Testis (tissue), 2 donors: ENCODE measurements at regions not wholly inside any gene's neighbourhood (a gene's known extent, or its start where the extent isn't known, plus 50 kb on each side); places are given as distances from the start of the nearest gene placed in this dataset.

Experiments used
- POLR2A ChIP-seq: fragments of 450-650 bp; IDR thresholded peaks from one replicate; pipeline ENCODE4 v1.6.1; 2017; ENCODE audit warnings: antibody characterized with exemption, mild to moderate bottlenecking, moderate library complexity
- TF ChIP-seq, protein P1 (sequence below), 3 experiments: fragments of 450-650 bp in 2 of 3; fragments of 200-600 bp in 1 of 3; sonication (generic) in 1 of 3; IDR thresholded peaks; one replicate each; pipeline ENCODE4 v1.5.1; 2016 to 2019; ENCODE audit warnings: antibody characterized with exemption in 3 of 3, mild to moderate bottlenecking in 2 of 3, moderate library complexity in 1 of 3

DNA sequence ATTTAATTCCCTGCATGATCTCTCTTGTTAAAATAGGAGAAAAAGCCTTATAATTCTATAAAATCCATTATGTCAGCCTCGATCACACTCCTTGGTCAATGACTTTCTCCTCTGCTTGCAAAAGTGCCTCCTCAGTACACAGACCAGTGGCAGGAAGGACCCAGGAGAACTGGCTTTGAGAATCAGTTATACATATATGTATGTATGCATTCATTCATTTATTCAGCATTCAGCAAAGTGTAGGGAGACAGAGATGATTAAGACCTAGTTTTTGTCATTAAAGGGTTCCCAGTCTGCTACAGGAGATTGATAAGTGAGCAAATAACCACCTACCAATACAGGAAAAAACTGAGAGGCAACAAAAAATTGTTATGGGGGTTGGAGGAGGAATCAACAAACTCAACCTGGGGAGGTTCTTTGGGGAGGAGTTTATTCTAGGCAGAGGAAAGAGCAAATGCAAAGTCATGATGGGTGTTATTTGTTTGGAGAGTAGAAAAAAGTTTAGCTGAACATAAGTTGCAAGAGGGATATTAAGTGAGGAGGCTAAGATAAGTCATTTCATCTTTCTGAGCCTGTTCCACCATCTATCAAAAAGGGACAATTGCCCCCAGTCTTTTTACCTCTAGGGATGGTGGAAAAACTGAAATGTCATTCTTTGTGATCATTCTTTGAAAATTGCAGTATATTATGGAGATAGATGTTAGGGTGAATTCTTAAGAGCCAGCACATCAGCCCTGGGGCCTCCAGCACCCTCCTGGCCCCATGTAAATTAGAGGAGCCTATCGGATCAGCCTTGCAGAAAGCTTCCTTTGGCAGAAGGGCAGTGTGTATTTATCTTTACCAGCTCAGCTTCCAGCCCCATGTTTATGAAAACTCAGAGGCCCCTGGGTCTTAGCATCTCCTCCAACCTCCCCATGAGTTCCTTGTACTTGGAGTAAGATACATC, 128.0 kb downstream of the OMA1 start:
- TF ChIP-seq, protein P1, sequence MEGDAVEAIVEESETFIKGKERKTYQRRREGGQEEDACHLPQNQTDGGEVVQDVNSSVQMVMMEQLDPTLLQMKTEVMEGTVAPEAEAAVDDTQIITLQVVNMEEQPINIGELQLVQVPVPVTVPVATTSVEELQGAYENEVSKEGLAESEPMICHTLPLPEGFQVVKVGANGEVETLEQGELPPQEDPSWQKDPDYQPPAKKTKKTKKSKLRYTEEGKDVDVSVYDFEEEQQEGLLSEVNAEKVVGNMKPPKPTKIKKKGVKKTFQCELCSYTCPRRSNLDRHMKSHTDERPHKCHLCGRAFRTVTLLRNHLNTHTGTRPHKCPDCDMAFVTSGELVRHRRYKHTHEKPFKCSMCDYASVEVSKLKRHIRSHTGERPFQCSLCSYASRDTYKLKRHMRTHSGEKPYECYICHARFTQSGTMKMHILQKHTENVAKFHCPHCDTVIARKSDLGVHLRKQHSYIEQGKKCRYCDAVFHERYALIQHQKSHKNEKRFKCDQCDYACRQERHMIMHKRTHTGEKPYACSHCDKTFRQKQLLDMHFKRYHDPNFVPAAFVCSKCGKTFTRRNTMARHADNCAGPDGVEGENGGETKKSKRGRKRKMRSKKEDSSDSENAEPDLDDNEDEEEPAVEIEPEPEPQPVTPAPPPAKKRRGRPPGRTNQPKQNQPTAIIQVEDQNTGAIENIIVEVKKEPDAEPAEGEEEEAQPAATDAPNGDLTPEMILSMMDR (IDR thresholded peaks at IDR 0.05): no peak
- no peak for TF ChIP-seq POLR2A
